Activated CD4-positive, alpha-beta T cell treated with anti-CD3 and anti-CD28 coated beads, Interleukin-2, amount 10 ng/mL, durations not matched to agents 7 days and 5 days (primary cell): ENCODE measurements at regions not wholly inside any gene's neighbourhood (a gene's known extent, or its start where the extent isn't known, plus 50 kb on each side); places are given as distances from the start of the nearest gene placed in this dataset.

Experiments
- CTCF ChIA-PET: fragments of 350-600 bp; sonication (Branson Sonifier 250); formaldehyde crosslinking; loops from one replicate; lab custom pipeline; 2021; ENCODE audit warnings: antibody characterized with exemption; lab: Charles Lee
- POLR2A ChIA-PET: fragments of 350-600 bp; sonication (Branson Sonifier 250); formaldehyde crosslinking; loops from one replicate; lab custom pipeline; 2021; ENCODE audit warnings: antibody characterized with exemption; lab: Charles Lee
- DNase-seq: peaks from one replicate; pipeline ENCODE4 v3.0.0-alpha.2; 2020
- H3K27ac Mint-ChIP-seq: one replicate; pipeline ENCODE4 v1.8.0; 2021; ENCODE audit warnings: mild to moderate bottlenecking, moderate library complexity, mixed read lengths
- H3K27me3 Mint-ChIP-seq: one replicate; pipeline ENCODE4 v1.8.0; 2021; ENCODE audit warnings: mixed read lengths
- H3K36me3 Mint-ChIP-seq: one replicate; pipeline ENCODE4 v1.8.0; 2021; ENCODE audit warnings: low read depth, mixed read lengths
- H3K4me1 Mint-ChIP-seq: one replicate; pipeline ENCODE4 v1.8.0; 2021; ENCODE audit warnings: mixed read lengths
- H3K4me3 Mint-ChIP-seq: one replicate; pipeline ENCODE4 v1.8.0; 2021; ENCODE audit warnings: mild to moderate bottlenecking, moderate library complexity, mixed read lengths
- H3K9me3 Mint-ChIP-seq: one replicate; pipeline ENCODE4 v1.8.0; 2021; ENCODE audit warnings: mixed read lengths

DNA sequence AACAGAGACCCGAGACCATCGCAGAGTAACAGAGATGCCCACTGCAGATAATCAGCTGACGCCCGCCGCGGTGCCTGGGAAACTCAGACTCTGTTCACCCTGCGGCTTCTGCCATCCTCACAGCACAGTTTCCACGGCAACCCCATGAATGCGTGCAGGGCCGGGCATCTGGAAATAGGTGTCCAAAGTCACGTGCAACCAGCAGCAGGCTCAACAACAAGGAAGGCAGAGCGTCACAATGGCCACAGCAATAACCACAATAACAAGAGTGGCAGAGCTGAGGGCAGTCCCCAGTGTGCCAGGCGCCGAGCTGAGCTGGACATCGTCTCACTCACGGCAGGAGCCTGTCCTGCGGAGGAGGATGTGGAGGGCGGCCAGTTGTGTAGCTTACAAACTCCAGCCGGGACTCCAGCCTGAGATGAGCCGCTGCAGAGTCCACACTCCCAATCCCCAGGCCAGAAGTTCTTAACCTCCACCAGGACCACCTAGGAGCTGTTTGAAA lies 102.0 kb downstream of the CRYAA start:
- Mint-ChIP-seq H3K27me3 (peaks cover 3% of the 10 kb centered on the region), H3K27ac (no peak overlapping the region), H3K9me3 (no peaks in the 10 kb centered on the region), H3K4me1 (no peaks in the 10 kb centered on the region), H3K4me3 (no peak overlapping the region), H3K36me3 (no peaks in the 10 kb centered on the region)
- POLR2A ChIA-PET: no interaction called here
- CTCF ChIA-PET: no interaction called here
- DNase-seq: no peak

DNA sequence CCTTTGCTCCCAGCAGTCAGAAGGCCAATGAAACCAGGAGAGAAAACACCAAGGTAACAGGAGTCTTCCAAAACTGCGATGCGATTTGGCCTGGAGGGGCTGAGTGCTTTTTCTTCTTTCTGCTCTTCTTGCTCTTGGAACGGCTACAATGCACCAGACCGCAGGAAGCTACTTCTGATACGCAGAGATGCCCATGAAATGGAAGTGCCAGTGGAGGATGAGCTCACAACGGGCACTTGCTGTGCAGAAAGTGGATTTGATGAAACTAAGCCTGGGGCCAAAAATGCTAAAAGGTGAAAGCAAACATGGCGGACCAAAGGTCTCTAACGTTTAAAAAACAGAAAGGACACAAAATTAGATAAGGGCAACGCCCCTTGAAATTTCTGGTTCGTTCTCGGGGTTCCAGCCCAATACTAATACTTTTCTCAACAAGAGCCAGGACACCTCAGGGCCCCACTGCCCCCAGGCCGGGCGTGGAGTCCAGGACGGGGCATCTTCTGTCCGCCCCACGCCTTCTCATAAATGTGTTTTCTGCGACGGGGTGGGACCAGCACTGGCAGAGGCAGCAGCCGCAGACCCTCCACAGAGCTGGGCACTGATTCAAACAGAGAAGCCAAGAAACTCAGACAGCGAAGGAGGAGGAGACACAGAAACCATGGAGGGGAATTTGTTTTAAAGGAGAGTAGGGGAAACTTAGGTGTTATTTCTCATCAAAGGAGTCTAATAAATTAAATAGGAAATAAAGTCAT lies 101.3 kb downstream of the CRYAA start:
- DNase-seq: no peak
- Mint-ChIP-seq H3K27ac (no peak overlapping the region), H3K36me3 (no peaks in the 10 kb centered on the region), H3K4me3 (no peak overlapping the region), H3K4me1 (no peaks in the 10 kb centered on the region), H3K27me3 (peaks cover 3% of the 10 kb centered on the region), H3K9me3 (no peaks in the 10 kb centered on the region)
- ChIA-PET POLR2A (no interaction called here), CTCF (no interaction called here)

DNA sequence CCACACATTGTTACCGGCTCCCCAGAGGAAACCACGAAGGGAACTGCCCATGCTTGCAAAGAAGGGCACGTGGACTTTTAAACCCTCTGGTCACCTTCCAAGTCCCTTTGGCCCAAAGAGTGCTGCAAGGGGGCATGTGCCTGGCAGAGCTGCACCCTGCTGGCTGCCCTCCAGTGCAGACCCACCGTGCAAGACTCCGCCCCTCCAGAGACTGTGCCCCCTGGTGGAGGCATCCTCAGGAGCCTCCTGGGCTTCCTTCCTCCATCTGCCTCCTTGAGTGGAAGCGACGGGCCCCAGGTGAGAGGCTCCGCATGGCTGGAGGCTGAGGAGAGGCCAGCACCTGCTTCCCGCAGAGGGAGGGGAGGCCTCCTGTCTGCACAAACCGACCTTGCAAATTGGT lies 100.6 kb downstream of the CRYAA start:
- H3K4me3 Mint-ChIP-seq: no peak overlapping the region
- H3K4me1 Mint-ChIP-seq: no peaks in the 10 kb centered on the region
- H3K27ac Mint-ChIP-seq: no peak overlapping the region
- H3K27me3 Mint-ChIP-seq: peaks cover 3% of the 10 kb centered on the region
- ChIA-PET POLR2A (no interaction called here), CTCF (no interaction called here)
- peak; percentile 26 for DNase-seq
- H3K36me3 Mint-ChIP-seq: no peaks in the 10 kb centered on the region
- H3K9me3 Mint-ChIP-seq: no peaks in the 10 kb centered on the region

DNA sequence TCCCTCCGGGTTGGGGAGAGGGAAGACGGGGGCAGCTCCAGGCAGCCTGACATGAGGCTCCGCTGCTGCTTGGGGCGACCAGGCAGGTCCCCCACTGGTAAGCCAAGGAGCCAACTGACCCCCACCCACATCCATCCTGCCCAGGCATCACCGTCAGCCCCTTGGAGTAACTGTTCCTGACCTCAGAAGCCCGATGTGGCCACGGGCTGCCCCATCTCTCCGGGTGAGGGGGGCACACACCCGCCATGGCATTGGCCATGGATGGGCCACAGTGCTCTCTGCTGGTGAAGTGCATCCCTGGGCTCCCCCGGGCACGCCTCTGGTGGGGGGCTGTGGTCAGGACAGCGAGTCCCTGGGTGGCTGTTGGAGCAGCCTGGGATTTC lies 100.0 kb downstream of the CRYAA start:
- no peak overlapping the region for H3K27ac Mint-ChIP-seq
- no peak for DNase-seq
- peaks cover under 1% of the 10 kb centered on the region for H3K27me3 Mint-ChIP-seq
- no peak overlapping the region for H3K4me3 Mint-ChIP-seq
- H3K4me1 Mint-ChIP-seq: no peaks in the 10 kb centered on the region
- H3K9me3 Mint-ChIP-seq: no peaks in the 10 kb centered on the region
- POLR2A ChIA-PET: interaction anchor here (0.7 kb wide), 1 partner anchor 882 kb away, joined by 3 read pairs; no protein-coding TSS in a partner anchor
- CTCF ChIA-PET: no interaction called here
- no peaks in the 10 kb centered on the region for H3K36me3 Mint-ChIP-seq

DNA sequence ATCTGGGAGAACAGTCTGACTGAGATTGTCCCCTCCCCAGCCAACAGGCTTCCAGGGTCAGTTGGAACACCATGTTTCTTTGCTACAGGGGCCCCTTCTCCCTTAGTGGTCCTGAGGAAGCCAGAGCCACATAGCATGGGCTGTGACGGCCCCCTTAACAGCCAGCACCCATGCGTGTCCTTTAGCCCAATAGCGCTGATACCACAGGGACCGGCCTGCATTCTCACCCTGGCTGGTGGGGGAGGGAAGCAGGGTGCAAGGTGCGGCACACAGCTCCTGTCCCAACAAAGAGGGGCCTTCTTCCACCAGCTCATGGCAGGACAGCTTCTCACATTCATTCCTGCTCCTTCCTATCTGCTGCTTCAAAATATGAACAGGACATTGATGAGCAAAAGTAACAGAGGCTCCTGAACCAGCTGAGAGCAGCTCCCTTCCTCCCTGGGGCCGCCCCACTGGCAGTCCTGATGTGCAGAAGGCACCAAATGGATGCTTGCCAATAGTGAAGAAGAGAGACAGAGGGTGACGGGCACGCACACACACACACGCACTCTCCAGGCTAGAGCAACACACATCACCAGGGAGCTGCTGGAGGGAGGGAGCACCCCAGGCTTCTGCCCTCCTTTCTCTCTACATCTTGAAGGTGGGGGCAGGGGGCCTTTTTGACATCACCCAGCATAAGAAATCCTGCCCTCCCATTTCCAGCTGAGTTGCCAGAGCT lies 99.4 kb downstream of the CRYAA start:
- Mint-ChIP-seq H3K4me1 (no peaks in the 10 kb centered on the region), H3K36me3 (no peaks in the 10 kb centered on the region), H3K9me3 (no peaks in the 10 kb centered on the region), H3K27ac (no peak overlapping the region), H3K27me3 (no peaks in the 10 kb centered on the region), H3K4me3 (no peak overlapping the region)
- no peak for DNase-seq
- ChIA-PET CTCF (no interaction called here), POLR2A (interaction anchor here (0.7 kb wide), 1 partner anchor 881 kb away, joined by 3 read pairs; no protein-coding TSS in a partner anchor)

DNA sequence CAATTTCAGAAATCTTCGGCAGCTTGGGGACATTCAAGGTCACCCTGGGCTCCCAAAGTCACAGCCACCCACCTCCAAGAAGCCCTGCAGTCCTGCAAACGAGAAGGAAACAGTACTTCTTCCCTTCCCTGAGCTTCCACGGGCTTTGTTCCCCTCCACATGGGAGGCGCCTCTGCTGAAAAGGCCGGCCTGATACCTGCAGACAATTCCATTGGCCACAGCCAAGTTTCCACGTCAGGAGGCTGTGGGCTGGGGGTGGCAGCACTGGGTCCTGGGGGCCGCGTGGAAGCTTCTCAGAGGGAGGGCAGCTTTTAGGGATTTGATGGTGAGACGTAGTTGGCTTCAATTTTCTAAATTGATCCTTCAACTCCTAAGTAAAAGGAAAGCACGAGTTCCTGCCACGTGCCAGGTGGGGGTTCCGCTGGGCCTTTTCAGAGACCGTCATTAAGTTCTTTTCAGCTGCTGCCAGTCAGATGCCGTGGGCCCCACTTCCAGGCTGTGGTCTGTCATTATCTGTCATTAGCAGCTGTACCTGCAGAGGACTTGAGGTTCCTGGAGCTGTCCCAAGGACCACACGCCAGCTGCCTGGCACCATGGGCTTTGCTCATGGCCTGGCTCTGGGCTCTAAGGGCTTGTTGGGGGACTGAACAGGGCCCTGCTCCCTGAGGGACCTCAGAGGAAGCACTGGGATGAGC lies 98.7 kb downstream of the CRYAA start:
- no peaks in the 10 kb centered on the region for H3K4me1 Mint-ChIP-seq
- no peak for DNase-seq
- H3K36me3 Mint-ChIP-seq: no peaks in the 10 kb centered on the region
- CTCF ChIA-PET: interaction anchor here (1.1 kb wide), 1 partner anchor 35 kb away, joined by 3 read pairs; no protein-coding TSS in a partner anchor
- H3K4me3 Mint-ChIP-seq: no peak overlapping the region
- H3K9me3 Mint-ChIP-seq: no peaks in the 10 kb centered on the region
- H3K27ac Mint-ChIP-seq: no peak overlapping the region
- H3K27me3 Mint-ChIP-seq: no peaks in the 10 kb centered on the region
- POLR2A ChIA-PET: no interaction called here

DNA sequence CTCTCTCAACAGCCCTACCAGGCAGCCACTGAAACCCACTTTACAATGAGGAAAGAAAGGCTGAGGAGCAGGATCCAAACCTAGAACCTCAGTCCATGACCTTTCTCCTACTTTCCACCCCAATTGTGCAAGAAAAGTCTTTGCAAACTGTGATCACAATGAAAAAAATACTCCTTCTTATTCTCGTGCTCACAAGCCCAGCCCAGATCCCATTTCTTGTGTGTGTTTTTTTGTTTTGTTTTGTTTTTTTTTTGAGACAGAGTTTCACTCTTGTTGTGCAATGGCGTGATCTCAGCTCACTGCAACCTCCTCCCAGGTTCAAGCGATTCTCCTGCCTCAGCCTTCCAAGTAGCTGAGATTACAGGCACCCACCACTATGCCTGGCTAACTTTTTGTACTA lies 97.7 kb downstream of the CRYAA start:
- Mint-ChIP-seq H3K4me3 (no peak overlapping the region), H3K27ac (no peak overlapping the region), H3K4me1 (no peaks in the 10 kb centered on the region), H3K9me3 (no peaks in the 10 kb centered on the region), H3K27me3 (no peaks in the 10 kb centered on the region), H3K36me3 (no peaks in the 10 kb centered on the region)
- CTCF ChIA-PET: interaction anchor here (1.1 kb wide), 1 partner anchor 36 kb away, joined by 3 read pairs; no protein-coding TSS in a partner anchor
- no peak for DNase-seq
- POLR2A ChIA-PET: no interaction called here

DNA sequence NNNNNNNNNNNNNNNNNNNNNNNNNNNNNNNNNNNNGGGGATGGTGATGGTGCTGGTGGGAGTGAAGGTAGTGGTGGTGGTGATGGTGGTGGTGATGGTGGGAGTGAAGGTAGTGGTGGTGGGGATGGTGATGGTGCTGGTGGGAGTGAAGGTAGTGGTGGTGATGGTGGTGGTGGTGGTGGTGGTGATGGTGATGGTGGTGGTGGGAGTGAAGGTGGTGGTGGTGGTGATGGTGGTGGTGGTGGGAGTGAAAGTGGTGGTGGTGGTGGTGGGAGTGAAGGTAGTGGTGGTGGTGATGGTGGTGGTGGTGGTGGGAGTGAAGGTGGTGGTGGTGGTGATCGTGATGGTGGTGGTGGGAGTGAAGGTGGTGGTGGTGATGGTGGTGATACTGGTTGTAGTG lies 93.6 kb downstream of the CRYAA start:
- H3K4me1 Mint-ChIP-seq: no peaks in the 10 kb centered on the region
- H3K27ac Mint-ChIP-seq: no peak overlapping the region
- no peak for DNase-seq
- POLR2A ChIA-PET: no interaction called here
- no peaks in the 10 kb centered on the region for H3K36me3 Mint-ChIP-seq
- no peaks in the 10 kb centered on the region for H3K27me3 Mint-ChIP-seq
- CTCF ChIA-PET: no interaction called here
- H3K9me3 Mint-ChIP-seq: no peaks in the 10 kb centered on the region
- H3K4me3 Mint-ChIP-seq: no peak overlapping the region
